HAP-1 (cell line): ENCODE measurements at regions not wholly inside any gene's neighbourhood (a gene's known extent, or its start where the extent isn't known, plus 50 kb on each side); places are given as distances from the start of the nearest gene placed in this dataset.
"Not testable (repeated sequence)": the region's sequence is repeated elsewhere in the genome, so short reads cannot be mapped to it uniquely, and the experiment has no call there.

Experiments used
- DNase-seq, 2 experiments: peaks; one replicate each; pipeline ENCODE4 v3.0.0-alpha.2; 2016 to 2020; ENCODE audit warnings: low spot score in 2 of 2
- H3K27me3 ChIP-seq: fragments of 250-450 bp; sonication (Bioruptor Pico); 2 replicates; pipeline ENCODE4 v1.5.1; 2020; ENCODE audit warnings: low read depth, mild to moderate bottlenecking, moderate library complexity
- H3K36me3 ChIP-seq: fragments of 250-450 bp; sonication (Bioruptor Pico); replicated peaks from 2 replicates; pipeline ENCODE4 v1.5.1; 2020; ENCODE audit warnings: mild to moderate bottlenecking
- H3K4me1 ChIP-seq: fragments of 250-450 bp; sonication (Bioruptor Pico); 2 replicates; pipeline ENCODE4 v1.5.1; 2020; ENCODE audit warnings: mild to moderate bottlenecking
- H3K4me3 ChIP-seq: fragments of 250-450 bp; sonication (Bioruptor Pico); 2 replicates; pipeline ENCODE4 v1.5.1; 2020; ENCODE audit warnings: mild to moderate bottlenecking, moderate library complexity
- H3K9me3 ChIP-seq: fragments of 250-450 bp; sonication (Bioruptor Pico); 2 replicates; pipeline ENCODE4 v1.5.1; 2020; ENCODE audit warnings: mild to moderate bottlenecking, moderate library complexity
- in situ Hi-C: fragments of 300-500 bp; cut with MboI; formaldehyde crosslinking; loops from 3 replicates; pipeline ENCODE4 v1.14.3; 2020; ENCODE audit warnings: low sequenced_read_pairs, inconsistent platforms, mixed read lengths

GRCh38 chr10:2208106-2208505, 470.8 kb upstream of the ADARB2 start:
- no peaks in the 10 kb centered on the region for H3K36me3 ChIP-seq
- H3K27me3 ChIP-seq: no peaks in the 10 kb centered on the region
- peaks cover 3% of the 10 kb centered on the region; the same call in 1 of the 2 replicates for H3K9me3 ChIP-seq
- no peak for DNase-seq
- H3K4me3 ChIP-seq: no peak overlapping the region
- H3K4me1 ChIP-seq: no peaks in the 10 kb centered on the region
- in situ Hi-C loops: no loop called here

- in situ Hi-C loops: no loop called here
- Histone ChIP-seq H3K4me3 (no peak overlapping the region), H3K27me3 (no peaks in the 10 kb centered on the region), H3K36me3 (no peaks in the 10 kb centered on the region), H3K9me3 (peaks cover 3% of the 10 kb centered on the region; the same call in 1 of the 2 replicates), H3K4me1 (no peaks in the 10 kb centered on the region)
- no peak for DNase-seq
Measured at GRCh38 chr10:2207246-2207922, 470.1 kb upstream of the ADARB2 start.

GRCh38 chr10:2205406-2205805, 468.1 kb upstream of the ADARB2 start:
- Histone ChIP-seq H3K36me3 (no peaks in the 10 kb centered on the region), H3K27me3 (no peaks in the 10 kb centered on the region), H3K9me3 (peaks cover 3% of the 10 kb centered on the region; the same call in 1 of the 2 replicates), H3K4me3 (no peak overlapping the region), H3K4me1 (no peaks in the 10 kb centered on the region)
- DNase-seq: no peak
- in situ Hi-C loops: no loop called here

DNA sequence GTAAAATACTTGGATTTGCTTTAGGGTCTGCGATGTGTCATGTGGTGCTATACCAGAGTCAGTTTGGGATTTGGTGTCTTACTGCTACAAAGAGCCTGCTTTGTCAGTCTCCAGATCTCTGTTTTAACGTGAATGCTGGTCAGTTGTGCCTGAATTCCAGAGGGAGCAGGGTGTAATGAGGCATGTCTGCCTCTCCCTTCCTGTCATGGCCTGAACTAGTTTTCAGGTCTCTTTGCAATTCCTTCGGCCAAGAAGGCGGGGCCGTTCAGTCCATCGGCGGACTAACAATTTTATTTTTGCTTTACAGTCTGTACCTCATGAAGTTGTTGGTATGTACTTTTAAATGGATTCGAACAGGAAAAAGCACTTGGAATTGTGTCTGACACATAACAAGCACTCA, 465.1 kb upstream of the ADARB2 start:
- H3K9me3 ChIP-seq: peaks cover 3% of the 10 kb centered on the region; the same call in 1 of the 2 replicates
- no peaks in the 10 kb centered on the region for H3K4me1 ChIP-seq
- no peaks in the 10 kb centered on the region for H3K27me3 ChIP-seq
- H3K36me3 ChIP-seq: no peaks in the 10 kb centered on the region
- in situ Hi-C loops: no loop called here
- H3K4me3 ChIP-seq: no peak overlapping the region
- no peak for DNase-seq

DNA sequence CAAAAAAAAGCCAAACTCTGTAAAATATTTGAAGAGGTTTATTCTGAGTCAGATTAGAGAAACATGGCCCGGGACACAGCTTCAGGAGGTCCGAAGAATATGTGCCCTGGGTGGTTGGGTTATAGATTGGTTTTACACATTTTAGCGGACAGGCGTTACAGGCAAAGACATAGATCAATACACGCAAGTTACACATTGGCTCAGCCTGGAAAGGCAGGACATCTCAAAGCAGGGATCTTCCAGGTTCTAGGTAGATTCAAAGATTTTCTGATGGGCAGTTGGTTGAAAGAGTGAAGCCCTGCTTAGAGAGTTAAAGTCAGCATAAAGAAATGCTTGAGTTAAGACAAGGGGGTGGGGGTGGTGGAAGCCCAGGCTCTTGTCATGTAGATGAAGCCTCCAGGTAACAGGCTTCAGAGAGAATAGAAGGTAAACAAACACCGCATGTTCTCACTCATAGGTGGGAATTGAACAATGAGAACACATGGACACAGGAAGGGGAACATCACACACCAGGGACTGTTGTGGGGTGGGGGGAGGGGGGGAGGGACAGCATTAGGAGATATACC, 464.3 kb upstream of the ADARB2 start:
- in situ Hi-C loops: no loop called here
- Histone ChIP-seq H3K4me3 (no peak overlapping the region), H3K27me3 (no peaks in the 10 kb centered on the region), H3K4me1 (no peaks in the 10 kb centered on the region), H3K36me3 (no peaks in the 10 kb centered on the region), H3K9me3 (peaks cover 3% of the 10 kb centered on the region; the same call in 1 of the 2 replicates)
- no peak for DNase-seq

DNA sequence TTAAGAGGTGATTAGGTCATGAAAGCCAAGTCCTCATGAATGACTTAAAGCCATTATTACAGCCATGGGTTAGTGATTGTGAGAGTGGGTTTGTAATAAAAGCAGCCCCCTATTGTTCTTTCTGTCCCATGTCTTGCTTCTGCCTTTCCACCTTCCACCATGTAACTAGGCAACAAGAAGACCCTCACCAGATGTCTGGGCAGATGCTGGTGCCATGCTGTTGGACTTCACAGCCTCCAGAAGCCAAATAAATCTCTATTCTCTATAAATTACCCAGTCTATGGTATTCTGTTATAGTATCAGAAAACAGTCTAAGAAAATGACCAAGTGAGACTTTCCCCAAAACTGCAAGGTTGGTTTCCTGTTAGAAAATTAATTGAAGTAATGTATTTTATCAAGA, 460.3 kb upstream of the ADARB2 start:
- H3K4me3 ChIP-seq: no peak overlapping the region
- H3K36me3 ChIP-seq: no peaks in the 10 kb centered on the region
- H3K4me1 ChIP-seq: no peaks in the 10 kb centered on the region
- no peaks in the 10 kb centered on the region for H3K9me3 ChIP-seq
- DNase-seq: no peak
- no peaks in the 10 kb centered on the region for H3K27me3 ChIP-seq
- in situ Hi-C loops: no loop called here

- no peaks in the 10 kb centered on the region for H3K27me3 ChIP-seq
- H3K9me3 ChIP-seq: no peaks in the 10 kb centered on the region
- in situ Hi-C loops: no loop called here
- H3K4me3 ChIP-seq: no peak overlapping the region
- no peaks in the 10 kb centered on the region for H3K36me3 ChIP-seq
- H3K4me1 ChIP-seq: no peaks in the 10 kb centered on the region
- no peak for DNase-seq
Measured at GRCh38 chr10:2196272-2196671, 458.9 kb upstream of the ADARB2 start.

- H3K27me3 ChIP-seq, H3K4me1 ChIP-seq, H3K36me3 ChIP-seq, H3K4me3 ChIP-seq, H3K9me3 ChIP-seq, in situ Hi-C loops, DNase-seq: not testable (repeated sequence)
Measured at GRCh38 chr10:2189356-2189755, 452.0 kb upstream of the ADARB2 start.

- Histone ChIP-seq H3K4me1 (no peaks in the 10 kb centered on the region), H3K4me3 (no peak overlapping the region), H3K27me3 (no peaks in the 10 kb centered on the region), H3K9me3 (no peaks in the 10 kb centered on the region), H3K36me3 (no peaks in the 10 kb centered on the region)
- in situ Hi-C loops: no loop called here
- no peak for DNase-seq
Measured at GRCh38 chr10:2188371-2188770, 451.0 kb upstream of the ADARB2 start.

DNA sequence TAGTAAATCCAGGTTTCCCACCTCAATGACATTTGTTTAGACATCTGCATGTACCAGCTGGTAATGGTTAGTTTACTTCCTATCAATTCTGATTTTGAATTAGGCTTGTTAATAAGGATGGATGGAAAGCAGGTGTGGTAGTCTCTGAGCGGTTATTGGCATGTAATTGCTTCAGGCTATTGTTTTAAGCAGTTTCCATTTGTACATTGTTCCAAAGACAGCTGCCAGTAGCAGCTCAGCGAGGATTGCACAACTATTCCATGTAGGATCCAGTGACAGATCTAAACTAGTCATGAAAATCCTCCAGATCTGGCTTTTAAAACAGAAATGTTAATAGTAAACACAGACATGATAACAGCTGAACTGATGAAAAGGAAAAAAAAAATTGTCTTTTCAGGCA, 436.0 kb upstream of the ADARB2 start:
- H3K27me3 ChIP-seq: no peaks in the 10 kb centered on the region
- H3K9me3 ChIP-seq: no peaks in the 10 kb centered on the region
- in situ Hi-C loops: no loop called here
- H3K4me1 ChIP-seq: no peaks in the 10 kb centered on the region
- H3K36me3 ChIP-seq: no peaks in the 10 kb centered on the region
- no peak for DNase-seq
- no peak overlapping the region for H3K4me3 ChIP-seq

DNA sequence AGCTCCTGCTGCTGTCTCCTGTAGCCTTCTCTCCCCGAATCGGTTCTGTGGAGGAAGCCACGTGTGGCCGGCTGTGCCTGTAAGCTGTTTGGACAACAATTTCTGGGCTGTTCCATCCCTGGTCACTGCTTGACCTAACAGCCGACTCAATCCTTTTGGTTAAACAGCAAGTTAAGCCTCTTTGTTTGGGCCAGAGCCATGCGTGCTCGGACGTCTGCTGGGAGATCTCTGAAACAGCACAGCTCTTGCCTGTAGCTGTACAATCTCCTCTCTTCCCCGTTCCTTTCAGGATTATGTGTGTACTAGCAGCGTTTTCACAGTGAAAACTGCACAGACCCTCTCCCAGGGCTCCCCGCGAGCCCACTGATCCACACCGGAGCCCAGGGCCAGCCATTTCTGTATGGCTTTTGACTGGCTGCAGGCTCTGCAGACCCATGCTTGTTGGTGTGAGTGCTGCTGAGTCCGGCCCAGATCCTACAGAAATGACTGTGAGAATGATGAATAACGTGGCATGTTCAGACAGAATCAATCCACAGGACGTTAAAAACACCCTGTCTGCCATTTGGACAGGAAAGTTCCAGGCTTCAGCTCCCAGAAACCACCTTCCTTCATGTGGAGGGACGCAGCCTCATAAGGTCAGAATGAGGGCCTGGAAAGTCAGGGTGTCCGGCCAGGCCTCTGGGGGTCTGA, 428.6 kb upstream of the ADARB2 start:
- H3K4me1 ChIP-seq: no peaks in the 10 kb centered on the region
- no peak for DNase-seq
- no peak overlapping the region for H3K4me3 ChIP-seq
- in situ Hi-C loops: no loop called here
- no peaks in the 10 kb centered on the region for H3K27me3 ChIP-seq
- 0 out of 2 replicates have a peak, but pooled peaks cover 2% of the 10 kb centered on the region for H3K9me3 ChIP-seq
- no peaks in the 10 kb centered on the region for H3K36me3 ChIP-seq

DNA sequence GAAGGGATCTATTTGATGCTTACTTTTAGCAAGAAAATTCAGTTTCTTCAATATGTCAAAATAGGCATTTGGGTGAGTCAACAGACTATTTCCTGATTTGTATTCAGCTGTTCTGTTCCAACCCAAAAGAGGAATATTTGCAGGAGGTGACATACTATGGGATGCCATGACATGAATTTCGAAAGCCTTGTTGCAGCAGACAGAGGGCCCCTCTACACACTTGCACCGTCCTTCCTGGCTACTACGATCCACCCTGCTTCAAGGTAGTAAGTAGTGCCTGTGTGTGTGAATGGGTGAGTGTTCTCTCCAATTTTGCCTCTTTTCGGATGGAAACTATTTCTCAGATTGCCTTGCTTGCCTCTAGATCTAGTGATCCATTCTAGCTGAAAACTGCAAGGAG, 413.0 kb upstream of the ADARB2 start:
- no peaks in the 10 kb centered on the region for H3K27me3 ChIP-seq
- no peaks in the 10 kb centered on the region for H3K4me1 ChIP-seq
- no peaks in the 10 kb centered on the region for H3K36me3 ChIP-seq
- H3K4me3 ChIP-seq: no peak overlapping the region
- H3K9me3 ChIP-seq: no peaks in the 10 kb centered on the region
- in situ Hi-C loops: no loop called here
- DNase-seq: no peak

- H3K4me1 ChIP-seq: no peaks in the 10 kb centered on the region
- no peaks in the 10 kb centered on the region for H3K36me3 ChIP-seq
- no peak for DNase-seq
- no peaks in the 10 kb centered on the region for H3K27me3 ChIP-seq
- in situ Hi-C loops: no loop called here
- no peaks in the 10 kb centered on the region for H3K9me3 ChIP-seq
- no peak overlapping the region for H3K4me3 ChIP-seq
Measured at GRCh38 chr10:2145926-2146478, 408.7 kb upstream of the ADARB2 start.

- H3K4me3 ChIP-seq: no peak overlapping the region
- no peaks in the 10 kb centered on the region for H3K27me3 ChIP-seq
- no peaks in the 10 kb centered on the region for H3K4me1 ChIP-seq
- DNase-seq: no peak
- no peaks in the 10 kb centered on the region for H3K9me3 ChIP-seq
- no peaks in the 10 kb centered on the region for H3K36me3 ChIP-seq
- in situ Hi-C loops: no loop called here
Measured at GRCh38 chr10:2145491-2145890, 408.2 kb upstream of the ADARB2 start.
